GM21723 (cell line): ENCODE measurements at regions not wholly inside any gene's neighbourhood (a gene's known extent, or its start where the extent isn't known, plus 50 kb on each side); places are given as distances from the start of the nearest gene placed in this dataset.

ENCODE experiments used
- ATAC-seq: cut with Tn5 transposase; IDR thresholded peaks from one replicate; pipeline ENCODE4 v1.9.1; 2021; ENCODE audit warnings: mild to moderate bottlenecking, moderate library complexity; ENCODE audit not compliant: unreplicated experiment

- ATAC-seq, result no peak
Observed at GRCh38 chr16:86986809-86987487, 330.2 kb downstream of the C16orf95 start.

GRCh38 chr16:86987746-86988670 lies 329.2 kb downstream of the C16orf95 start:
- no peak for ATAC-seq

GRCh38 chr16:86988920-86989696 lies 328.1 kb downstream of the C16orf95 start:
- ATAC-seq, result no peak

- no peak for ATAC-seq
Observed at GRCh38 chr16:86990451-86990850, 326.7 kb downstream of the C16orf95 start.

- no peak for ATAC-seq
Observed at GRCh38 chr16:86991679-86992078, 325.5 kb downstream of the C16orf95 start.

- no peak for ATAC-seq
Observed at GRCh38 chr16:86992587-86992986, 324.6 kb downstream of the C16orf95 start.

- no peak for ATAC-seq
Observed at GRCh38 chr16:86993426-86994110, 323.6 kb downstream of the C16orf95 start.

- no peak for ATAC-seq
Observed at GRCh38 chr16:86994215-86994614, 323.0 kb downstream of the C16orf95 start.

GRCh38 chr16:86994651-86995171 lies 322.5 kb downstream of the C16orf95 start:
- no peak for ATAC-seq

GRCh38 chr16:86995456-86995855 lies 321.7 kb downstream of the C16orf95 start:
- ATAC-seq, result no peak

GRCh38 chr16:86996081-86996480 lies 321.1 kb downstream of the C16orf95 start:
- no peak for ATAC-seq

GRCh38 chr16:86997058-86997457 lies 320.1 kb downstream of the C16orf95 start:
- no peak for ATAC-seq

- ATAC-seq, result no peak
Observed at GRCh38 chr16:86998196-86999001, 318.8 kb downstream of the C16orf95 start.

GRCh38 chr16:87000001-87000400 lies 317.2 kb downstream of the C16orf95 start:
- no peak for ATAC-seq

- ATAC-seq, result no peak
Observed at GRCh38 chr16:87002717-87003413, 314.3 kb downstream of the C16orf95 start.

GRCh38 chr16:87003414-87003755 lies 313.8 kb downstream of the C16orf95 start:
- ATAC-seq, result no peak

- ATAC-seq, result no peak
Observed at GRCh38 chr16:87006021-87006420, 311.2 kb downstream of the C16orf95 start.

- no peak for ATAC-seq
Observed at GRCh38 chr16:87006789-87007745, 310.1 kb downstream of the C16orf95 start.
